ENCODE measurements at regions not wholly inside any gene's neighbourhood (a gene's known extent, or its start where the extent isn't known, plus 50 kb on each side); places are given as distances from the start of the nearest gene placed in this dataset.

GRCh38 chr10:2620827-2621521 lies 446.4 kb upstream of the PFKP start:
- H3K4me1 ChIP-seq = no peaks in the 10 kb centered on the region
- intact Hi-C loops (cut with DNase I) = no loop called here
- no peak overlapping the region for H3K4me3 ChIP-seq
- WGBS, 3 donors = 84 to 89% (median 85%) methylated on average over 5 of the region's 5 CpGs
- no peak for TF ChIP-seq CTCF (IDR thresholded peaks at IDR 0.05)
- H3K27me3 ChIP-seq (ENCODE audit: insufficient read depth in 3 of 3, low read length in 2 of 3) = no peaks in the 10 kb centered on the region
- ATAC-seq (no peak), DNase-seq (no peak)
- no peak overlapping the region for H3K27ac ChIP-seq
- H3K9me3 ChIP-seq = no peaks in the 10 kb centered on the region
- H3K36me3 ChIP-seq (ENCODE audit: insufficient read depth in 1 of 2, low read depth in 1 of 2) = no peaks in the 10 kb centered on the region

- DNase-seq = no peak
- no peak overlapping the region for H3K4me3 ChIP-seq
- TF ChIP-seq CTCF (IDR thresholded peaks at IDR 0.05) = no peak
- no peak for ATAC-seq
- no peaks in the 10 kb centered on the region for H3K4me1 ChIP-seq
- no peaks in the 10 kb centered on the region for H3K27me3 ChIP-seq (ENCODE audit: insufficient read depth in 3 of 3, low read length in 2 of 3)
- H3K27ac ChIP-seq = no peak overlapping the region
- intact Hi-C loops (cut with DNase I) = no loop called here
- no peaks in the 10 kb centered on the region for H3K9me3 ChIP-seq
- H3K36me3 ChIP-seq (ENCODE audit: insufficient read depth in 1 of 2, low read depth in 1 of 2) = no peaks in the 10 kb centered on the region
- WGBS, 3 donors = 55 to 60% (median 57%) methylated on average over 4 of the region's 4 CpGs
Measured at GRCh38 chr10:2619916-2620315, 447.4 kb upstream of the PFKP start.

- no peaks in the 10 kb centered on the region for H3K4me1 ChIP-seq
- intact Hi-C loops (cut with DNase I) = no loop called here
- no peaks in the 10 kb centered on the region for H3K36me3 ChIP-seq (ENCODE audit: insufficient read depth in 1 of 2, low read depth in 1 of 2)
- DNase-seq (no peak), ATAC-seq (no peak)
- H3K27me3 ChIP-seq (ENCODE audit: insufficient read depth in 3 of 3, low read length in 2 of 3) = no peaks in the 10 kb centered on the region
- WGBS, 3 donors = 34 to 40% (median 37%) methylated on average over 4 of the region's 4 CpGs
- H3K27ac ChIP-seq = no peak overlapping the region
- TF ChIP-seq CTCF (IDR thresholded peaks at IDR 0.05) = no peak
- no peaks in the 10 kb centered on the region for H3K9me3 ChIP-seq
- H3K4me3 ChIP-seq = no peak overlapping the region
Measured at GRCh38 chr10:2619472-2619871, 447.9 kb upstream of the PFKP start.

- ATAC-seq (no peak), DNase-seq (no peak)
- no peak overlapping the region for H3K4me3 ChIP-seq
- no peaks in the 10 kb centered on the region for H3K9me3 ChIP-seq
- H3K27ac ChIP-seq = no peak overlapping the region
- WGBS, 3 donors = 57 to 59% (median 58%) methylated on average over 5 of the region's 5 CpGs
- no peaks in the 10 kb centered on the region for H3K4me1 ChIP-seq
- no peaks in the 10 kb centered on the region for H3K27me3 ChIP-seq (ENCODE audit: insufficient read depth in 3 of 3, low read length in 2 of 3)
- H3K36me3 ChIP-seq (ENCODE audit: insufficient read depth in 1 of 2, low read depth in 1 of 2) = no peaks in the 10 kb centered on the region
- no peak for TF ChIP-seq CTCF (IDR thresholded peaks at IDR 0.05)
- intact Hi-C loops (cut with DNase I) = no loop called here
Measured at GRCh38 chr10:2618690-2619089, 448.7 kb upstream of the PFKP start.

- Histone ChIP-seq H3K9me3 (no peaks in the 10 kb centered on the region), H3K36me3 (ENCODE audit: insufficient read depth in 1 of 2, low read depth in 1 of 2) (no peaks in the 10 kb centered on the region), H3K27ac (no peak overlapping the region), H3K4me1 (no peaks in the 10 kb centered on the region), H3K27me3 (ENCODE audit: insufficient read depth in 3 of 3, low read length in 2 of 3) (no peaks in the 10 kb centered on the region), H3K4me3 (no peak overlapping the region)
- ATAC-seq = no peak
- 71 to 77% (median 76%) methylated on average over 3 of the region's 3 CpGs for WGBS, 3 donors
- intact Hi-C loops (cut with DNase I) = no loop called here
- no peak for TF ChIP-seq CTCF (IDR thresholded peaks at IDR 0.05)
- no peak for DNase-seq
Measured at GRCh38 chr10:2616215-2616614, 451.1 kb upstream of the PFKP start.
